Renal cortical epithelial cell (primary cell): ENCODE measurements at regions not wholly inside any gene's neighbourhood (a gene's known extent, or its start where the extent isn't known, plus 50 kb on each side); places are given as distances from the start of the nearest gene placed in this dataset.
A peak's percentile ranks its signal among the peaks of the same experiment; 100 is the strongest.

Experiments
- DNase-seq: peaks from one replicate; pipeline ENCODE4 v3.0.0-alpha.2; 2011; ENCODE audit warnings: low read depth

- no peak for DNase-seq
Measured at GRCh38 chr3:176795891-176796290, 401.4 kb downstream of the TBL1XR1 start.

- no peak for DNase-seq
Measured at GRCh38 chr3:176794406-176794805, 402.9 kb downstream of the TBL1XR1 start.

- no peak for DNase-seq
Measured at GRCh38 chr3:176789947-176790346, 407.3 kb downstream of the TBL1XR1 start.

GRCh38 chr3:176789281-176789705, 408.0 kb downstream of the TBL1XR1 start:
- peak; percentile 47 for DNase-seq

- no peak for DNase-seq
Measured at GRCh38 chr3:176787506-176787905, 409.8 kb downstream of the TBL1XR1 start.

GRCh38 chr3:176785171-176785570, 412.1 kb downstream of the TBL1XR1 start:
- DNase-seq: no peak

GRCh38 chr3:176780766-176781165, 416.5 kb downstream of the TBL1XR1 start:
- no peak for DNase-seq

GRCh38 chr3:176776622-176777175, 420.6 kb downstream of the TBL1XR1 start:
- no peak for DNase-seq

- DNase-seq: no peak
Measured at GRCh38 chr3:176769547-176770190, 427.6 kb downstream of the TBL1XR1 start.

GRCh38 chr3:176767385-176767784, 429.9 kb downstream of the TBL1XR1 start:
- DNase-seq: peak; percentile 81

- peak; percentile 18 for DNase-seq
Measured at GRCh38 chr3:176766862-176767261, 430.4 kb downstream of the TBL1XR1 start.

GRCh38 chr3:176765382-176765900, 431.8 kb downstream of the TBL1XR1 start:
- no peak for DNase-seq

GRCh38 chr3:176759815-176760506, 437.3 kb downstream of the TBL1XR1 start:
- DNase-seq: no peak

GRCh38 chr3:176757429-176757828, 439.9 kb downstream of the TBL1XR1 start:
- DNase-seq: no peak

- no peak for DNase-seq
Measured at GRCh38 chr3:176755977-176756376, 441.3 kb downstream of the TBL1XR1 start.

GRCh38 chr3:176755552-176755951, 441.7 kb downstream of the TBL1XR1 start:
- DNase-seq: no peak

GRCh38 chr3:176741664-176742047, 455.6 kb downstream of the TBL1XR1 start:
- no peak for DNase-seq

- DNase-seq: no peak
Measured at GRCh38 chr3:176740906-176741663, 456.2 kb downstream of the TBL1XR1 start.

- no peak for DNase-seq
Measured at GRCh38 chr3:176739159-176739558, 458.1 kb downstream of the TBL1XR1 start.

- DNase-seq: peak; percentile 9
Measured at GRCh38 chr3:176737480-176738110, 459.7 kb downstream of the TBL1XR1 start.

GRCh38 chr3:176734146-176734545, 463.1 kb downstream of the TBL1XR1 start:
- DNase-seq: no peak

- DNase-seq: no peak
Measured at GRCh38 chr3:176724394-176724759, 472.9 kb downstream of the TBL1XR1 start.
